Stimulated activated CD4-positive, alpha-beta T cell treated with anti-CD3 and anti-CD28 coated beads, TNF-alpha, amount 100 ng/mL, for 24 hours (primary cell): ENCODE measurements at regions not wholly inside any gene's neighbourhood (a gene's known extent, or its start where the extent isn't known, plus 50 kb on each side); places are given as distances from the start of the nearest gene placed in this dataset.
A peak's percentile ranks its signal among the peaks of the same experiment; 100 is the strongest.
"Not testable (repeated sequence)": the region's sequence is repeated elsewhere in the genome, so short reads cannot be mapped to it uniquely, and the experiment has no call there.

Experiments
- DNase-seq, 3 experiments: peaks; one replicate each; pipeline ENCODE4 v3.0.0-alpha.2; 2020; ENCODE audit warnings: low read depth in 3 of 3

DNA sequence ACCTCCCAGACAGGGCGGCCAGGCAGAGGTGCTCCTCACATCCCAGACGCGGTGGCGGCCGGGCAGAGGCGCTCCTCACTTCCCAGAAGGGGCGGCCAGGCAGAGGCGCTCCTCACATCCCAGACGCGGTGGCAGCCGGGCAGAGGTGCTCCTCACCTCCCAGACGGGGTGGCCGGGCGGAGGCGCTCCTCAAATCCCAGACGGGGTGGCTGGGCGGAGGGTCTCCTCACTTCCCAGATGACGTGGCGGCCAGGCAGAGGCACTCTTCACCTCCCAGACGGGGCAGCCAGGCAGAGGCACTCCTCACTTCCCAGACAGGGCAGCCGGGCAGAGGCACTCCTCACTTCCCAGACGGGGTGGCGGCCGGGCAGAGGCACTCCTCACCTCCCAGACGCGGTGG is 247.7 kb upstream of the USP9Y start:
- not testable (repeated sequence) for DNase-seq

DNA sequence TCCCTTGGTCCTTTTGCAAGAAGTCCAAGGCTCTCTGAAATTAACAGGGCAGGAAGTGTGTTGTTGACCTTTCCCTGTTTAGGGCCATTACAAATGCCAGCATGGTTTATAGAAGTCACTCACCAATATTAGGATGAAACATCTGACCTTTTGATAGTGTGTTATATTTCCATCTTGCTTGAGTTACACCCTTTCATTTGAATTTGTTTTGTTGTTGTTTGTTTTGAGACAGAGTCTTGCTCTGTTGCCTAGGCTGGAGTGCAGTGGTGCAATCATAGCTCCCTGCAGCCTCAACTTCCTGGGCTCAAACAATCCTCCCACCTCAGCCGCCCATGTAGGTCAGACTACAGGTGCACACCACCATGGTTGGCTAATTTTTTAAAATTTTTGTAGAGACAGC is 241.1 kb upstream of the USP9Y start:
- no peak for DNase-seq

DNA sequence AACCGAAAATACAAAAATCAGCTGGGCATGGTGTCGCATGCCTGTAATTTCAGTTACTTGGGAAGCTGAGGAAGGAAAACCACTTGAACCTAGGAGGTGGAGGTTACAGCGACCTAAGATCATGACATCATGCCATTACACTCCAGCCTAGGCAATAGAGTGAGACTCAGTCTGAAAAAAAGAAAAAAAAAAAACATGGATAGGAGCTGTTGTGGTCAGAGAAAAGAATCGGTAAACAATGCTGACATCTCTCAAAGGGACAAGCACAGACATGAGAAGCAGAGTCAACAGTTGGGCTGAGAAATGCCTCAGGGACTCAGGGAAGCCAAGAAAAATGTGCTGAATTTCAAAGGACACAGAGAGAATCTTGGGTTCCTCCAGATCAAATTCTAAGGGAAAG is 236.9 kb upstream of the USP9Y start:
- no peak for DNase-seq

DNA sequence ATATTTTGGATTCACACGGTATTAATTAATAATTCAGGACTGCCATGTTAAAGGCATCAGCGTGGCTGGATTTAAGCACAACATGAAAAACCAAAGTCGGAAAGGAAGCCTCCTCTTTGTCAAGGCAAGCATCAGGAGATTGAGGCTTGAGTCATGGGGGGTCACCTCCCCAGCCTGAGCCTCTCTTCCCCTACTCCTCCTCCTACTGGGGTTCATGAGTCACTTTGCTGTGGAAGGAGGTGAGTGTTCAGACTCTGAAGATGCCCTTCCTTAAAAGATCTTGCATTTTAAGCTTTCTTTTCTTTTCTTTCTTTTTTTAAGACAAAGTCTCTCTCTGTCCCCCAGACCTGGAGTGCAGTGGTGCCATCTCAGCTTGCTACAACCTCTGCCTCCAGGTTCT is 235.3 kb upstream of the USP9Y start:
- no peak for DNase-seq

DNA sequence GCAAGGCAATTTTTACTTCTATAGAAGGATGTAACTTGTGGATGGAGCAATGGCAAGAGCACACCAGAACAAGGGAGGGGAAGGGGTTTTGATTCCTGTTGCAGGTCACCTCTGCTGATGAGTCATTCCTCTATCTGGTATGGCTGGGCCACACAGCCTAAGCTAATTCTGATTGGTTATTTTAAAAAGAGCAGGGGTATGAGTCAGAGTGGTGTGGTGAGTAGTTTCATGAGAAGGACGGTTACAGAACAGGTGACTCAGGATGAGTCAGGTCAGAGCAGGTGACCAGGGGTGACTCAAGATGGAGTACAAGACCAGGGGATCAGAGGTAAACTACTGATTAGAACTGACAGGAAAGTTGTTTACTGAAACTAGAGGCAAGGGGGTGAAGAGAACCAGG is 231.9 kb upstream of the USP9Y start:
- no peak for DNase-seq

DNA sequence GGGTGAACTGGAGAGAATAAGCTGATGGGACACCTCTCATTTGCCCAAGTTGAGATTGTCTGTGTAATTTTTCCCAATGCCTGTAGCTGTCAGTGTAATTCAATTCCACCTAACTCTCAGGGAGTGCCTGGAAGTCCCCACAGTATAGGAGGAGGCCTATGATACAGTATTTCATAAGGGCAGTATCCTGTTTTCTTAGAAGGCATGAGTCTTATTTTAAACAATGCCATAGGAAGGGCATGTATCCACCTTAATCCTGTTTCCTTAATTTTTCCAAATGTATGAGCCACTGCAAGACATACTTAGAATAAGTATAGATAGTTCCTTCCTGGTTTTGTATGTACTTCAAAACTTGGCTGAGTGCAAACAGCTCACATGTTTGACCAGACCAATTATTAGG is 226.6 kb upstream of the USP9Y start:
- no peak for DNase-seq

DNA sequence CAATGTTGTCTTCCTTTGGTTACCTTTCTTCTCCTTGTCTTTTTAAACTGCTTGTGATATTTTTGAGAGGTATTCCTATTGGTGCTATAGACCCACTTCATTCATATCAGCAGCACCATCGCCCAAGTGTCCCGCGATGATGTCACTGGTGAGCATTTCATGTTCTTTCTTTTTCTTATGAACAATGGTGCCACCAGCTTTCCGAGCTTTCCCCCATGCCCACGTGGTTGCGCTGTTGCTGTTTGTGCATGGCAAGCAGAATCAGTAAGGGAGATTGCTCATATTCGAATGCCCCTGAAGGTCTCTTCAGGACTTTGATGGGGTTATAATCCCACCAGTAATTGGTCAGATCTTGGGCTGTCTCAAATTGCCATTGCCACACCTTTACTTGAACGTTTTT is 221.6 kb upstream of the USP9Y start:
- DNase-seq = peak in 2 of 3 experiments; percentile 0 to 35

DNA sequence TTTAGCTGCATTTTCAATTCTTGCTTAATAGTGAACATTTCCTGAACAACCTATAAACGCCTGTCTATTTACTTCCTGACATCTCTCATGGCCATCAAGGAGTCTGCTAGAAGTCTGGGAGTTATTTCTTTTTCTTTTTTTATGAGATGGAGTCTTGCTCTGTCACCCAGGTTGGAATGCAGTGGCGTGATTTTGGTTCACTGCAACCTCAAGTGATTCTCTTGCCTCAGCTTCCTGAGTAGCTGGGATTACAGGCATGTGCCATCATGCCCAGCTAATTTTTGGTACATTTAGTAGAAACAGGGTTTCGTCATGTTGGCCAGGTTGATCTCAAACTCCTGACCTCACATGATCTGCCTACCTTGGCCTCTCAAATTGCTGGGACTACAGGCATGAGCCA is 217.6 kb upstream of the USP9Y start:
- DNase-seq = no peak

DNA sequence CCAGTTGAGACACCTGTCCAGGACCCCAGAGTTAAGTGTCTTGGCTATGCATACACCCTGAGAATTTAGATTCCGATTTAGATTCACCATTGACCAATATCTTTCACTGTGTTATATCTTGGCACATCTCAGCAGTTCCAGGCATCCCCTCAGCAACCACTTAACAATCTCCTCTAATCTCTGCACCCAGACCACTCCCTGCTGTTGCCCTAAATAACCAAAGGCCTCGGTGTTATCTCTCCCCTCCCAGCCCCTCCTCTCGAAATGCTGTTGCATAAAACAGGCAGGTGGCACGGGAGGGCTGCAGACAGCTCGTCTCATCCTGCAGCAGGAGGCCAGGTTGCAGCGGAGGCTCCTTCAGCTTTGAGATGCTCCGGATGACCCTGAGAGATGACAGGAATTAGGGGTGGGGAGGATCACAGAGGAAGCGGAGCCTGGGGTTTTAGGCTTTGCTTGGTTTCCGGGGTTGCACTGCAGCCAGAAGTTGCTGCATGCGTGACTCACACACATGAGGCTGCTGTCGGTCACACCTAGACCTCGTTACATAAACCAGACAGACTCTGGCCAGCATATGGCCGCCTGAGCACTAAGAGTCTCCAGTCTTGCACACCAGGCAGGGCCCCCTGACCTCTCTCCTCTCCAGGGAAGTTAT is 210.3 kb upstream of the USP9Y start:
- DNase-seq = no peak

DNA sequence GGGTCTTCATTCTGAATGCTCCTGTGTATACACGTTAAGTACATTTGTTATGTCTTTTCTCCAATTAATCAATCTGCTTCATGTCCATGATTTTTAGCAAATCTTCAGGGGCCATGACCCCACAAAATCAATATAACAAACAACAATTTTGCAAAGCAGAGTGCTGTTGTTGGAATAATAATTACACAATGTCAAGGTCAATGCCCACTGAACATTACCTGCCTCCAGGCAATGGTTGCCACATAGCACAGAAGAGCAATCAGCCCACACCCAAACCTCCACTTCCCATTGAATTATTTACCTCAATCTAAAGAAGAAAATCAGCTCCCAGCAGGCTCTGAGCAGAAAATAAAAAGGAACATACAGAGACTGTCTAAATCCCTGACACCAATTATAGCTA is 208.8 kb upstream of the USP9Y start:
- DNase-seq = no peak

DNA sequence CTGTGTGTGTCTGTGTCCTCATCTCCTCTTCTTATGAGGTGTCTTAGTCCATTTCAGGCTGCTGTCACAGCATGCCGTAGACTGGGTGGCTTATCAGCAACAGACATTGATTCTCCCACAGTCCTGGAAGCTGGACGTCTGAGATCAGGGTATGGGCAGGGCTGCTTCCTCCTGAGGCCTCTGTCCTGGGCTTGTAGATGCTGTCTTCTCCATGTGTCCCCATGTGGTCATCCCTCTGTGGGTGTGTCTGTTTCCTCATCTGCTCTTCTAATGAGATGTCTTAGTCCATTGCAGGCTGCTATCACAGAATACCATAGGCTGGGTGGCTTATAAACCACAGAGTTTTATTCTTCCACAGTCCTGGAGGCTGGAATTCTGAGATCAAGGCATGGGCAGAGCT is 205.0 kb upstream of the USP9Y start:
- DNase-seq = no peak

DNA sequence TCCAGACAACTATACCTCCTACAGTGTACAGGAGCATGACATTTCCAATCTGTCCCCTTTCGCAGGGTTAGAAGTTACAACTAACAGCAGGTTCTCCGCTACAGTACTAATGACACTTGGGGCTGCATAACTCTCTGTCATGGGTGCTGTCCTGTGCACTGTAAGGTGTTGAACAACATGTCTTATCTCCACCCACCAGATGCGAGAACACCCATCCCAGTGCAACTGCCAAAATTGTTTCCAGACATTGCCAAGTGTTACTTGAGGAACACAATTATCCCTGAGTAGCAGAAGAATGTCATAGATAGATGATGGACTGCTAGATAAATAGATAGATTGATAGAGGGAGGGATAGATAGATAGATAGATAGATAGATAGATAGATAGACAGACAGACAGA is 200.9 kb upstream of the USP9Y start:
- no peak for DNase-seq

DNA sequence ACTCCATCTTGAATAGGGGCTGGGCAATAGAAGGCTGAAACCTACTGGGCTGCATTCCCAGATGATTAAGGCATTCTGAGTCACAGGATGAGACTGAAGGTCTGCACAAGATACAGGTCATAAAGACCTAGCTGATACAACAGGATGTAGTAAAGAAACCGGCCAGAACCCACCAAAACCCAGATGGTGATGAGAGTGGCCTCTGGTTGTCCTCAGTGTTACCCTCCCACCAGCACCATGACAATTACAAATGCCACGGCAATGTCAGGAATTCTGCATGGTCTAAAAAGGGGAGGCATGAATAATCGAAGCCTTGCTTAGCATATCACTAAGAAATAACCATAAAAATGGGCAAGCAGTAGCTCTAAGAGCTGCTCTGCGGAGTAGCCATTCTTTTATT is 197.0 kb upstream of the USP9Y start:
- DNase-seq = not testable (repeated sequence)

DNA sequence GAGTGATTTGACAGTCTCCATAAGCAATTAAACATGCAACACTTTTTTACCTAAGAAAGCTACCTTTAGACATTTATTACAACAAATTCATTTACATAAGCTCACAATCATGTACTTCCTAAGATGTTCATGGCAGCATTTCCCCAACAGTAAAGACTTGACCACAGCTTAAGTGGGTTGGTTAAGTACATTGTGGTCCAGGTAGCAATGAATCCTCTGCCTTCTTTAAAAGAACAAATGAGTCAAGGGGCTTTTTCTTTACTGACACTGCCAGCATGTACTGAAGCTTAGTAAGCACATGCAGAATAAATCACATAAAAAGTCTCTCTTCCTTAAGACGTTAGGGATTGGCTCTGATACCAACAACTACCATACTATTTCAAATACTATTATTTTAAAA is 183.7 kb upstream of the USP9Y start:
- no peak for DNase-seq

DNA sequence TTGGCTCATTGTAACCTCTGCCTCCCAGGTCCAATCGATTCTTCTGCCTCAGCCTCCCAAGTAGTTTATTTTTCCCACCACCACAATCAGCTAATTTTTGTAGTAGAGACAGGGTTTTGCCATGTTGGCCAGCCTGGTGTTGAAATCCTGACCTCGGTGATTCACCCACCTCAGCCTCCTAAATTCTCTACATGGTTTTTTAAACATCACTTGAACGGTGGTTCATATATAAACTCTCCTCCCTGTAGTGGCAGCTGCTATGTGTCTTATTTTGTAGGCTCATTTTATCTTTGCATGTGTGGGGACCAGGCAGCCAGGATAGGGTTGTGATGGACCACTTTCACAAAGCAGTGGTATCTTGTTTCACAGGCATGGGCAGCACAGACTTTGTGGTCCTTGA is 175.8 kb upstream of the USP9Y start:
- no peak for DNase-seq

DNA sequence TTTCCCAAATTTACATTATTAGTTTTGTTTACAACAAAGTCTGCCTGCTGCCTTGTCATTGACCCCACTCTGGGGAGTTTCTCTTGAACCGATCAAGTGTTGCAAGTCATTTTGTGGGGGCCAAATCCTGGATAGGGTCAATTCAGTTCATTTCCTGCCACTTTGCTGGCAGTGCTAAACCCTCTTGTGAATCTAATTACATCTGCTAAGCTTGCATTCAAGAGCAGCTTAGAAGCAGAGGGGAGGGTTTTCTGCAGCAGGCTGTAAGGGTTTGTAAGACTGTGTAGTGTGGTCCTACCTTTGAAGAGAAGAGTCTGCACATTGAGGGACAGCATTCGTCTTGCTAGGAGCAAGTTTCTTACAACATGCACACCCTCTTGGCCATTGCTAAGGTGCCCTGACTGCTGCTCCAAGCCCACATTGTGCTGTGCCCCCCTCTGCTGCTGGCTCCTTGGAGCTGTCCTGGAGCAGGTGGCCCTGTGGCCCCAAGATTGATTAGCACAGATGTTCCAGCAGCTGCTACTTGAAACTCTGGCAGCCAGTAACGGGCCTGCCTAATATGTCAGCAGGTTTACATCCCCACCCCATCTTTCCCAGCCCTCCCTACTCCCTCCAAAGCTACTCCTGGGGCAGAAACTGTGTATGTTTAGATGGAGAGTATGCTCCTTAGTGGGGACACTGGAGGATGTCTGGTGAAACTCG is 174.5 kb upstream of the USP9Y start:
- DNase-seq = no peak

DNA sequence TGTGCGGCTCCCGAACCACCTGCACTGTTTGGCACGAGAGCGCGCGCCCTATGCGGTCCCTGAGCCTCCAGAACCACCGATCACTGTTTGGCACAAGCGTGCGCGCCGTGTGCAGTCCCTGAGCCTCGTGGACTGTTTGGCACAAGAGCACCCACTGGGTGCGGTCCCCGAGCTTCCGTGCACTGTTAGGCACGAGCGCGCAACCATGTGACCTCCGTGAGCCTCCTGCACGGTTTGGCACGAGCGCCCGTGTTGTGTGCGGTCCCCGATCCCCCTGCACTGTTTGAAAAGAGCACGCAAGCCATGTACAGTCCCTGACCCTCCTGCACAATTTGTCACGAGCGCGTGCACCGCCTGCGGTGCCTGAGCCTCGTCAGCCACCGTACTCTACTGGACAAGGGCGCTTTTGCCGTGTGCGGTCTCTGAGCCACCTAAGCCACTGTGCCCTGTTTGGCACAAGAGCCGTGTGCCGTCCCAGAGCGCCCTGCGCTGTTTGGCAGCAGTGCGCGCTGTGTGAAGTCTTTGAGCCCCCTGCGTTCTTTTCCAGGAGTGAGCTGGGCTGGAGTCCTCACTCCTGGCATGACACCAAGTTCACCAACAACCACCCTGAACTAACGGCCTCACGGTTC is 163.7 kb upstream of the USP9Y start:
- no peak for DNase-seq

DNA sequence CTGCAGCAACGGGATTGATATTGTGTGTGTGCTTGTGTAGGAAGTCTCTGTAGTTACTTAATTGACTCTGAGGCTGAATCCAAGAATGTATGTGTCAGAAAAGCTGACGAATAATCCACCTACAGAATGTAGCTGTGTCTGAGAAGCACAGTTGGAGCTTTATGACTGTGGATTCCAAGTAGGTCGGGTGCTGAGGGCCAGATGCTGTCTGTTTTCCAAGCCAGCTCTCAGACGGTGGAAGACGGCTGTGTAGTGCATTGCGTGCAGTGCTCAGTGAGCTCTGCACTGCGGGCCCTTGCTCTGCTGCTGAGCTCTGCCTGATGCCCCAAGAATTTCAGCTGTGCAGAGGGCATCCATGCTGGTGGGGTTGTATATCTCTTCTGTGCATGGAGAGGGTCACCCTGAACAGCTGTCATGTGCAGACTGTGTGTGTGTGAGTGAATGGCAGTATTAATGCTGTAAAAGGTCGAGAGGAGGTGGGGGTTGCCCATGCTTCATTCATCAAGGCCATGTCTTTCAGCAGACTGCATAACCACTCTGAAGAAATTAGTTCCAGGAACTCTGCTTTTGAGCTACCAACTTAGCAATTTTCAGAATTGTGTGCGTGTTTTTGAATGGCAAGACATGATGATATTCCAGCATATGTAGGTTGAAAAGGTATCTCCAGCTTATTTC is 154.1 kb upstream of the USP9Y start:
- DNase-seq = no peak

DNA sequence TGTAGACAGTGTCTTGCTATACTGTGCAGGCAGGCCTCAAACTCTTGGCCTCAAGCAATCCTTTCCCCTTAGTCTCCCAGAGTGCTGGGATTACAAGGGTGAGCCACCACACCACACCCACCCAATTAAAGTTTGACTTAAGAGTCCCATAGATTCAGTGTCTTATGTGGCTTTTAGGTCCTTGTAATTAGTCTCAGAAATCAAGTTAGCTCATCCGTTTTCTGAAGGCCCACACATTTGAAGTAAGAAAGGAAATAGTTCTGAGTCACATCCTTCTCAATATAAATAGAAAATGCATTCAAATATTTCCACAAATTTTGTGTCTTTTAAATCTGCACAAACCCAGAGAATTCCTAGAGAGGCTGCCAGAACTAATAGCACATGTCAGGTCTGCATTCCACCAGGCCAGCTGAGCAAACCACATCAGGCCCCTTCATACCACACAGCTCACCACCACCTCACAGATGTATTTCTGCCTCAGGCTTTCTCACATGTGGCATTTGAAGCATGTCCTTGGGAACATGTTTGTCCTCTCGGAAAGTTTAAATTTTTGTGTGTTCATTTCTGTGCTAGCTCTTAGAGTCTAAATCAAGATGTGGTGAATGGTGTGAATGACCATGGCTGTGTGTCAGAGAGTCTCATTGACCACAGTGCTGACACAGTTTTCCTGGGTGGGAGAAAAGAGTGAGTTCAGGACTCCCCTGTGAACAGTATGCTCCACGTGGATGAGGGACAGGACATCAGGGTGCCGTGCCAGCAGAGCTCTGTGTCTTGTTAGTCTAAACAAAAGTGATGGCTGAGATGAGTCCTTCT is 148.4 kb upstream of the USP9Y start:
- DNase-seq = no peak

DNA sequence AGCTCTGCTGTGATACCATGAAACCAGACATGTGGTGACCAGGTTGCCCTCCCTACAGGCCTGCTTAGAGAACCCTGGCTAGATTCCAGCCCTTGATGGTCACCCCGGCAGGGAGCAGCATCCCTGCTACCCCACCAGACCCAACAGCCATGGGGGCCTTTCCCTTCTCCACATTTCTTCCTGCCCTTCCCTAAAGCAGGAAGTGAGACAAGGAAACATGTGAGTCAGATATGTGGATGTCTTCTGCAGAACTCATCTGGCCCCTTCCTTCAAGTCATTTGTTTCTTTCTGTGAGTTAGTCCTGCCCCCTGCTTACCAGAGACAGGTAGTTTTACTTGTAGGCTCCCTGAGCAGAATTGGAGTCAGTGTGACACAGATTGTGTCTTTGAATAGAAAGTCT is 147.1 kb upstream of the USP9Y start:
- no peak for DNase-seq

DNA sequence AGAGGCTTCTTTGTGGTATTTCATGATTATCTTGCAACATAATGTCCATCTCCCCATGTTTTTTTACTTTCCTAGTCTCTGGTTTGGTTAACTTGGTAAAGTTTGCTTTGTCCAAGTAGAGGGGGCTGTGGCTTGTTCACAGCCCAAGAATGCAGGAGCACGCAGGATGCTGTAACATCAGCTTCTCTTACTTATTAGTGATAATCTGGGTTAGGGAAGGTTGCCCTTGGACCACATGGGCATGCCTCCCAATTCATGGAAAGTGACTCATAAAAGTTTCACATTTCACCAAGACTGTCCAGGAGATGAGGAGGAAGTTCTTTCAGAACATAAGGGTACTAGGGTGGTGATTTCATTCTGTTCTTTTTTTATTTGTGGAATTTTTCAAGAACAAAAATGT is 146.0 kb upstream of the USP9Y start:
- no peak for DNase-seq

DNA sequence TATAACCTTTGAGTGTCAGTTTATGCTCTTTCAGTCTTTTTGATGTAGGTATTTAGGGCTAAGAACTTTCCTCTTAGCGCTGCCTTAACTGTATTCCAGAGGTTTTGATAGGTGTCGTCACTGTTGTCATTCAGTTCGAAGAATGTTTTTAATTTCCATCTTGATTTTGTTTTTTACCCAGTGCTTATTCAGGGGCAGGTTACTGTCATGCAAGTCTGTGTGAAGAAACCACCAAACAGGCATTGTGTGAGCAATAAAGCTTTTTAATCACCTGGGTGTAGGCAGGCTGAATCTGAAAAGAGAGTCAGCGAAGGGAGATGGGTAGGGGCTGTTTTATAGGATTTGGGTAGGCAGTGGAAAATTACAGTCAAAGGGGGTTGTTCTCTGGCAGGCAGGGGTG is 142.0 kb upstream of the USP9Y start:
- no peak for DNase-seq
